IMR-90 (cell line): ENCODE measurements at regions not wholly inside any gene's neighbourhood (a gene's known extent, or its start where the extent isn't known, plus 50 kb on each side); places are given as distances from the start of the nearest gene placed in this dataset.

ENCODE experiments used
- BHLHE40 ChIP-seq: fragments of 150-350 bp; IDR thresholded peaks from 2 replicates; pipeline ENCODE4 v1.6.1; 2016; ENCODE audit warnings: mild to moderate bottlenecking, low read depth, low read length
- CEBPB ChIP-seq: IDR thresholded peaks from 2 replicates; pipeline ENCODE4 v1.6.1; 2012; ENCODE audit warnings: low read depth, low read length, improper control_type of control experiment
- CTCF ChIP-seq: conservative IDR thresholded peaks from 2 replicates; pipeline ENCODE4 v1.5.1; 2012; ENCODE audit warnings: mild to moderate bottlenecking, low read depth, low read length, improper control_type of control experiment
- ELK1 ChIP-seq: fragments of 150-350 bp; IDR thresholded peaks from 2 replicates; pipeline ENCODE4 v1.6.1; 2016; ENCODE audit warnings: low read depth, mild to moderate bottlenecking, low read length, moderate library complexity, borderline replicate concordance
- FOS ChIP-seq: fragments of 150-350 bp; IDR thresholded peaks from 2 replicates; pipeline ENCODE4 v1.6.1; 2016; ENCODE audit warnings: low read depth, low read length
- MAFK ChIP-seq: IDR thresholded peaks from 2 replicates; pipeline ENCODE4 v1.6.1; 2012; ENCODE audit warnings: low read depth, low read length, improper control_type of control experiment
- MAZ ChIP-seq: IDR thresholded peaks from 2 replicates; pipeline ENCODE4 v1.6.1; 2012; ENCODE audit warnings: low read depth, mild to moderate bottlenecking, low read length, improper control_type of control experiment, moderate library complexity, borderline replicate concordance
- MXI1 ChIP-seq: IDR thresholded peaks from 2 replicates; pipeline ENCODE4 v1.6.1; 2012; ENCODE audit warnings: low read depth, mild to moderate bottlenecking, low read length, moderate library complexity, borderline replicate concordance
- POLR2A ChIP-seq: IDR thresholded peaks from 2 replicates; pipeline ENCODE4 v1.6.1; 2012; ENCODE audit warnings: mild to moderate bottlenecking, low read depth, low read length
- RAD21 ChIP-seq: IDR thresholded peaks from 2 replicates; pipeline ENCODE4 v1.6.1; 2012; ENCODE audit warnings: low read length, improper control_type of control experiment
- RFX5 ChIP-seq: IDR thresholded peaks from 2 replicates; pipeline ENCODE4 v1.8.0; 2012; ENCODE audit warnings: low read depth, mild to moderate bottlenecking, low read length, moderate library complexity
- SMC3 ChIP-seq: fragments of 150-350 bp; IDR thresholded peaks from 2 replicates; pipeline ENCODE4 v1.6.1; 2016; ENCODE audit warnings: low read depth, mild to moderate bottlenecking, antibody characterized with exemption, low read length, moderate library complexity

- TF ChIP-seq MAZ (no peak), CTCF (no peak), MAFK (no peak), POLR2A (no peak), FOS (no peak), MXI1 (no peak), CEBPB (no peak), BHLHE40 (no peak), RFX5 (no peak), SMC3 (no peak), ELK1 (no peak), RAD21 (no peak)
Observed at GRCh38 chr3:124395584-124396338, 334.5 kb upstream of the UMPS start.
